ENCODE measurements at regions not wholly inside any gene's neighbourhood (a gene's known extent, or its start where the extent isn't known, plus 50 kb on each side); places are given as distances from the start of the nearest gene placed in this dataset.

DNA sequence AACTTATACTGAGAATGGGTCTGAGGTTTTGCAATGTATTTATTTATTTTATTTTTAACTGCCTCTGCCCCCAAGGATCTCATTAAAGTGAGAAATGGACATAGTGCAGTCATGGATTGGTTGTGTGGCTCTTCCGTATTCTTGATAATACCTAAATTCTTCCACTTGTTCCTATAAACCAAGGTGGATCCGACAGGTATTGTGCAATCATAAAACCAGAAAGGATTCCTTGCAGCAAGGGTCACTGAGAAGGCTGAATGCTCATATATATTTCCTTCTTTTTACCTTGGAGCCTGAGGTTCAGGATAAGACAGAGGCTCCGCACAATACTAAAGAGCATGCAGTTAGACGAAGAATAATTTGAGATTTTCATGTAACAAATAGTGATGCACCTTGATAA lies 826.0 kb upstream of the SOX11 start:
- Histone ChIP-seq H3K79me2 (ENCODE audit: control insufficient read depth, low read length) (no peaks in the 10 kb centered on the region), H3K36me3 (ENCODE audit: control insufficient read depth, low read length) (no peaks in the 10 kb centered on the region), H3F3A (ENCODE audit: control insufficient read depth, insufficient read depth) (no peaks in the 10 kb centered on the region), H3K4me3 (ENCODE audit: low read length) (no peak overlapping the region), H3K9me3 (ENCODE audit: control insufficient read depth, insufficient read depth, low read length) (no peaks in the 10 kb centered on the region), H4K20me1 (ENCODE audit: control insufficient read depth, insufficient read depth, low read depth, low read length) (no peaks in the 10 kb centered on the region), H3K27ac (ENCODE audit: low read depth, low read length) (no peak overlapping the region), H3K27me3 (ENCODE audit: control insufficient read depth, low read length) (no peaks in the 10 kb centered on the region), H3K4me2 (ENCODE audit: low read length) (no peak overlapping the region), H3K9me2 (replicated peaks; ENCODE audit: control insufficient read depth, low read length) (no peaks in the 10 kb centered on the region), H3K4me1 (ENCODE audit: control insufficient read depth, low read length) (no peaks in the 10 kb centered on the region)
- TF ChIP-seq EZH2phosphoT487 (IDR thresholded peaks at IDR 0.05; ENCODE audit: borderline replicate concordance, low read length) = no peak
- no peak for TF ChIP-seq CTCF (IDR thresholded peaks at IDR 0.05; ENCODE audit: low read depth, low read length, poor library complexity, severe bottlenecking)

DNA sequence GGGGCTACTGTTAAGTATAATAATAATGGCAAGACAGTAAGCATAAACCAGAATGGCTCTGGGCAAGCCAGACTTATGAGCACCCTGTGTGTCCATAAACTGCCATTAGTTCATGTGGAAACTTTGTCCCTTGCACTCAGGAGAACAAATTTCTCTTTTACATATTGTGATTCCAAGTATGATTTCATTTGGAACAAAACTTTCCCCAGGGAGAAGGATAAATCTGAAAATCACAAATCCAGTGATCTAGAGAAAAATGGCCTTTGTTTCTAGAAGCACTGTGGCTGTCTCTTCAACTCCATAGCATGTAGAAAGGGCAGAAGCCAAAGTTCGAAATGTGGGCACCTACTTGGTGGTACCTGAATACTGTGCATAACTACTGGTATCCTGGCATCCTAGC lies 823.7 kb upstream of the SOX11 start:
- Histone ChIP-seq H3K36me3 (ENCODE audit: control insufficient read depth, low read length) (no peaks in the 10 kb centered on the region), H3K4me2 (ENCODE audit: low read length) (no peak overlapping the region), H4K20me1 (ENCODE audit: control insufficient read depth, insufficient read depth, low read depth, low read length) (no peaks in the 10 kb centered on the region), H3K79me2 (ENCODE audit: control insufficient read depth, low read length) (no peaks in the 10 kb centered on the region), H3F3A (ENCODE audit: control insufficient read depth, insufficient read depth) (no peaks in the 10 kb centered on the region), H3K27ac (ENCODE audit: low read depth, low read length) (no peak overlapping the region), H3K4me3 (ENCODE audit: low read length) (no peak overlapping the region), H3K9me2 (replicated peaks; ENCODE audit: control insufficient read depth, low read length) (no peaks in the 10 kb centered on the region), H3K4me1 (ENCODE audit: control insufficient read depth, low read length) (no peaks in the 10 kb centered on the region), H3K27me3 (ENCODE audit: control insufficient read depth, low read length) (no peaks in the 10 kb centered on the region), H3K9me3 (ENCODE audit: control insufficient read depth, insufficient read depth, low read length) (no peaks in the 10 kb centered on the region)
- TF ChIP-seq CTCF (IDR thresholded peaks at IDR 0.05; ENCODE audit: low read depth, low read length, poor library complexity, severe bottlenecking) (no peak), EZH2phosphoT487 (IDR thresholded peaks at IDR 0.05; ENCODE audit: borderline replicate concordance, low read length) (no peak)

DNA sequence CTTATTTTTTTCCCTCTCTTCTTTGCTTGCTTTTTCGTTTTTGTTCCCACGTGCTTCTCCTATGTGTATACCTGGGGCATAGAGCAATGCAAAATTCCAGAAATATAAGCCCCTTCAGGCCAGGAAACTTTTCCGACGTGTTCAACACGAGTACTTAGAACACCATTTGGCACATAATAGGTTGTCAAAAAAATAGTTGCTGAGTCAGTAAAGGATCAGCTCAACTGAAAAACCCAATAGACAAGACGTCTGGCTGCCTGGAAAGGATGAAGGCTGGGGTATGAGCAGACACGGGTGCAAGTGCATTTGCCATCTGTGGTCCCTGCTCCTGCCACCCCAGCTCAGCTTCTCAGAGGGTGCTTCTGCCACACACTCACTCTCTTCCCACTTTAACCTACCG lies 823.0 kb upstream of the SOX11 start:
- H3F3A ChIP-seq (ENCODE audit: control insufficient read depth, insufficient read depth) = no peaks in the 10 kb centered on the region
- no peaks in the 10 kb centered on the region for H3K9me3 ChIP-seq (ENCODE audit: control insufficient read depth, insufficient read depth, low read length)
- TF ChIP-seq CTCF (IDR thresholded peaks at IDR 0.05; ENCODE audit: low read depth, low read length, poor library complexity, severe bottlenecking) = no peak
- TF ChIP-seq EZH2phosphoT487 (IDR thresholded peaks at IDR 0.05; ENCODE audit: borderline replicate concordance, low read length) = no peak
- H3K9me2 ChIP-seq (replicated peaks; ENCODE audit: control insufficient read depth, low read length) = no peaks in the 10 kb centered on the region
- no peaks in the 10 kb centered on the region for H3K27me3 ChIP-seq (ENCODE audit: control insufficient read depth, low read length)
- no peaks in the 10 kb centered on the region for H4K20me1 ChIP-seq (ENCODE audit: control insufficient read depth, insufficient read depth, low read depth, low read length)
- no peaks in the 10 kb centered on the region for H3K79me2 ChIP-seq (ENCODE audit: control insufficient read depth, low read length)
- no peak overlapping the region for H3K27ac ChIP-seq (ENCODE audit: low read depth, low read length)
- H3K4me3 ChIP-seq (ENCODE audit: low read length) = no peak overlapping the region
- no peaks in the 10 kb centered on the region for H3K36me3 ChIP-seq (ENCODE audit: control insufficient read depth, low read length)
- H3K4me1 ChIP-seq (ENCODE audit: control insufficient read depth, low read length) = no peaks in the 10 kb centered on the region
- no peak overlapping the region for H3K4me2 ChIP-seq (ENCODE audit: low read length)

- H3K36me3 ChIP-seq (ENCODE audit: control insufficient read depth, low read length) = no peaks in the 10 kb centered on the region
- no peaks in the 10 kb centered on the region for H3K79me2 ChIP-seq (ENCODE audit: control insufficient read depth, low read length)
- TF ChIP-seq CTCF (IDR thresholded peaks at IDR 0.05; ENCODE audit: low read depth, low read length, poor library complexity, severe bottlenecking) (no peak), EZH2phosphoT487 (IDR thresholded peaks at IDR 0.05; ENCODE audit: borderline replicate concordance, low read length) (no peak)
- no peak overlapping the region for H3K4me3 ChIP-seq (ENCODE audit: low read length)
- H3K27me3 ChIP-seq (ENCODE audit: control insufficient read depth, low read length) = no peaks in the 10 kb centered on the region
- no peaks in the 10 kb centered on the region for H3K9me3 ChIP-seq (ENCODE audit: control insufficient read depth, insufficient read depth, low read length)
- no peaks in the 10 kb centered on the region for H3K9me2 ChIP-seq (replicated peaks; ENCODE audit: control insufficient read depth, low read length)
- H4K20me1 ChIP-seq (ENCODE audit: control insufficient read depth, insufficient read depth, low read depth, low read length) = no peaks in the 10 kb centered on the region
- no peaks in the 10 kb centered on the region for H3F3A ChIP-seq (ENCODE audit: control insufficient read depth, insufficient read depth)
- no peak overlapping the region for H3K4me2 ChIP-seq (ENCODE audit: low read length)
- no peaks in the 10 kb centered on the region for H3K4me1 ChIP-seq (ENCODE audit: control insufficient read depth, low read length)
- no peak overlapping the region for H3K27ac ChIP-seq (ENCODE audit: low read depth, low read length)
Observed at GRCh38 chr2:4873364-4873763, 818.8 kb upstream of the SOX11 start.
